SK-N-SH (cell line): ENCODE measurements at regions not wholly inside any gene's neighbourhood (a gene's known extent, or its start where the extent isn't known, plus 50 kb on each side); places are given as distances from the start of the nearest gene placed in this dataset.

ENCODE experiments used
- CTCF ChIA-PET: fragments of 300-600, 350-600 bp; formaldehyde crosslinking; extraction: SDS; loops from one replicate; lab custom pipeline; 2021; lab: Yijun Ruan, JAX
- POLR2A ChIA-PET: fragments of 350-600 bp; sonication (Branson Sonifier 250); formaldehyde crosslinking; extraction: SDS; loops from one replicate; lab custom pipeline; 2020; ENCODE audit warnings: antibody characterized with exemption, inconsistent platforms; lab: Yijun Ruan, JAX
- DNase-seq: peaks from one replicate; pipeline ENCODE4 v3.0.0; 2012
- H2AFZ ChIP-seq: fragments of 200-600 bp; sonication (generic); 2 replicates; pipeline ENCODE4 v1.8.1; 2016; ENCODE audit warnings: antibody characterized with exemption, mild to moderate bottlenecking, low read depth
- H3F3A ChIP-seq: fragments of 200-600 bp; sonication (generic); replicated peaks from 2 replicates; pipeline ENCODE3; 2016; ENCODE audit warnings: antibody characterized with exemption, mild to moderate bottlenecking; ENCODE audit not compliant: insufficient read depth
- H3K27ac ChIP-seq, 2 experiments: fragments of 200-500 bp in 1 of 2; fragments of 200-600 bp in 1 of 2; sonication (Bioruptor generic) in 1 of 2; sonication (generic), shearing (Covaris generic) in 1 of 2; 2 replicates each; pipeline versions ENCODE4 v1.5.1 to v1.6.1; 2014 to 2016; ENCODE audit warnings: low read depth in 2 of 2, inconsistent platforms in 1 of 2, low read length in 1 of 2, mild to moderate bottlenecking in 1 of 2, mixed read lengths in 1 of 2
- H3K27me3 ChIP-seq: fragments of 200-600 bp; sonication (generic), shearing (Covaris generic); 2 replicates; pipeline ENCODE4 v1.6.1; 2016; ENCODE audit warnings: mixed run types; ENCODE audit not compliant: insufficient read depth
- H3K36me3 ChIP-seq, 2 experiments: fragments of 200-500 bp in 1 of 2; fragments of 200-600 bp in 1 of 2; sonication (Bioruptor generic) in 1 of 2; sonication (generic) in 1 of 2; replicated peaks in 1 of 2; 2 replicates each; pipeline versions ENCODE3 to v1.5.1; 2014 to 2016; ENCODE audit warnings: low read length in 1 of 2, mild to moderate bottlenecking in 1 of 2; ENCODE audit not compliant: insufficient read depth in 2 of 2, control insufficient read depth in 1 of 2
- H3K4me1 ChIP-seq, 2 experiments: fragments of 200-500 bp in 1 of 2; fragments of 200-600 bp in 1 of 2; sonication (Bioruptor generic) in 1 of 2; sonication (generic), shearing (Covaris generic) in 1 of 2; 2 replicates each; pipeline versions ENCODE4 v1.5.1 to v1.6.1; 2014 to 2016; ENCODE audit warnings: low read depth in 1 of 2, low read length in 1 of 2, mixed run types in 1 of 2; ENCODE audit not compliant: insufficient read depth in 2 of 2, control insufficient read depth in 1 of 2
- H3K4me2 ChIP-seq: fragments of 200-600 bp; sonication (generic), shearing (Covaris generic); 2 replicates; pipeline ENCODE4 v1.6.1; 2017; ENCODE audit warnings: mixed run types
- H3K4me3 ChIP-seq, 2 experiments: fragments of 200-500 bp in 1 of 2; fragments of 200-600 bp in 1 of 2; sonication (Bioruptor generic) in 1 of 2; sonication (generic), shearing (Covaris generic) in 1 of 2; 2 replicates each; pipeline versions ENCODE4 v1.5.1 to v1.8.1; 2014 to 2016; ENCODE audit warnings: low read depth in 2 of 2, inconsistent platforms in 1 of 2, low read length in 1 of 2, mild to moderate bottlenecking in 1 of 2, mixed read lengths in 1 of 2, moderate library complexity in 1 of 2
- H3K79me2 ChIP-seq: fragments of 200-600 bp; sonication (generic); 2 replicates; pipeline ENCODE4 v1.8.1; 2017; ENCODE audit warnings: mild to moderate bottlenecking; ENCODE audit not compliant: insufficient read depth
- H3K9ac ChIP-seq: fragments of 200-600 bp; sonication (generic); 2 replicates; pipeline ENCODE4 v1.6.1; 2017; ENCODE audit warnings: mixed run types
- H3K9me2 ChIP-seq: fragments of 200-600 bp; sonication (generic); 2 replicates; pipeline ENCODE4 v1.6.1; 2017; ENCODE audit warnings: mixed run types
- H3K9me3 ChIP-seq: fragments of 200-600 bp; sonication (generic); 2 replicates; pipeline ENCODE4 v1.6.1; 2017; ENCODE audit warnings: mixed run types, mild to moderate bottlenecking, moderate library complexity
- H4K20me1 ChIP-seq: fragments of 200-600 bp; sonication (generic); 2 replicates; pipeline ENCODE4 v1.6.1; 2017; ENCODE audit warnings: mild to moderate bottlenecking, mixed run types; ENCODE audit not compliant: insufficient read depth
- CHD2 ChIP-seq: fragments of 150-350 bp; IDR thresholded peaks from 2 replicates; pipeline ENCODE4 v1.6.1; 2018; ENCODE audit warnings: low read length; ENCODE audit not compliant: partially characterized antibody
- EP300 ChIP-seq, 2 experiments: IDR thresholded peaks; 2 replicates each; pipeline versions ENCODE4 v1.4.0 to v1.6.1; 2012; ENCODE audit warnings: borderline replicate concordance in 1 of 2, low read depth in 1 of 2, low read length in 1 of 2
- FOXM1 ChIP-seq: IDR thresholded peaks from 2 replicates; pipeline ENCODE4 v1.4.0; 2012; ENCODE audit warnings: low read depth, mild to moderate bottlenecking
- IRF3 ChIP-seq: fragments of 150-350 bp; IDR thresholded peaks from 2 replicates; pipeline ENCODE4 v1.6.1; 2016; ENCODE audit warnings: mild to moderate bottlenecking, low read depth, low read length
- JUND ChIP-seq: IDR thresholded peaks from 2 replicates; pipeline ENCODE4 v1.4.0; 2012
- MXI1 ChIP-seq: IDR thresholded peaks from 2 replicates; pipeline ENCODE4 v1.6.1; 2012; ENCODE audit warnings: mild to moderate bottlenecking, low read depth, low read length, improper control_type of control experiment
- PBX3 ChIP-seq: IDR thresholded peaks from 2 replicates; pipeline ENCODE4; 2012
- RCOR1 ChIP-seq: fragments of 150-350 bp; IDR thresholded peaks from 2 replicates; pipeline ENCODE4 v1.6.1; 2017; ENCODE audit warnings: antibody characterized with exemption, low read length
- RFX5 ChIP-seq: IDR thresholded peaks from 2 replicates; pipeline ENCODE4 v1.6.1; 2012; ENCODE audit warnings: mild to moderate bottlenecking, improper control_type of control experiment, low read length
- RXRA ChIP-seq: IDR thresholded peaks from 2 replicates; pipeline ENCODE4 v1.4.0; 2012; ENCODE audit warnings: low read depth, mild to moderate bottlenecking, borderline replicate concordance
- SMC3 ChIP-seq: IDR thresholded peaks from 2 replicates; pipeline ENCODE4 v1.6.1; 2012; ENCODE audit warnings: low read depth, low read length, improper control_type of control experiment
- TCF12 ChIP-seq: IDR thresholded peaks from 2 replicates; pipeline ENCODE4 v1.4.0; 2012
- YY1 ChIP-seq: IDR thresholded peaks from 2 replicates; pipeline ENCODE4 v1.4.0; 2012; ENCODE audit warnings: low read depth, mild to moderate bottlenecking
- WGBS: methylation state at CpG from one replicate; pipeline ENCODE4 v1.1.6; 2017; ENCODE audit warnings: low lambda C conversion rate; 5-methylcytosine and 5-hydroxymethylcytosine counted together
- TF ChIP-seq, protein P1 (sequence below): IDR thresholded peaks from 2 replicates; pipeline ENCODE4 v1.6.1; 2012; ENCODE audit warnings: mild to moderate bottlenecking, low read depth, low read length, moderate library complexity
- TF ChIP-seq, protein P2 (sequence below): fragments of 200-600 bp; sonication (generic); IDR thresholded peaks from 2 replicates; pipeline ENCODE4 v1.6.1; 2017; ENCODE audit warnings: antibody characterized with exemption, mild to moderate bottlenecking, moderate library complexity

GRCh38 chr2:101638817-101639605 is 58.5 kb upstream of the MAP4K4 start (continued):
- TF ChIP-seq, protein P1, sequence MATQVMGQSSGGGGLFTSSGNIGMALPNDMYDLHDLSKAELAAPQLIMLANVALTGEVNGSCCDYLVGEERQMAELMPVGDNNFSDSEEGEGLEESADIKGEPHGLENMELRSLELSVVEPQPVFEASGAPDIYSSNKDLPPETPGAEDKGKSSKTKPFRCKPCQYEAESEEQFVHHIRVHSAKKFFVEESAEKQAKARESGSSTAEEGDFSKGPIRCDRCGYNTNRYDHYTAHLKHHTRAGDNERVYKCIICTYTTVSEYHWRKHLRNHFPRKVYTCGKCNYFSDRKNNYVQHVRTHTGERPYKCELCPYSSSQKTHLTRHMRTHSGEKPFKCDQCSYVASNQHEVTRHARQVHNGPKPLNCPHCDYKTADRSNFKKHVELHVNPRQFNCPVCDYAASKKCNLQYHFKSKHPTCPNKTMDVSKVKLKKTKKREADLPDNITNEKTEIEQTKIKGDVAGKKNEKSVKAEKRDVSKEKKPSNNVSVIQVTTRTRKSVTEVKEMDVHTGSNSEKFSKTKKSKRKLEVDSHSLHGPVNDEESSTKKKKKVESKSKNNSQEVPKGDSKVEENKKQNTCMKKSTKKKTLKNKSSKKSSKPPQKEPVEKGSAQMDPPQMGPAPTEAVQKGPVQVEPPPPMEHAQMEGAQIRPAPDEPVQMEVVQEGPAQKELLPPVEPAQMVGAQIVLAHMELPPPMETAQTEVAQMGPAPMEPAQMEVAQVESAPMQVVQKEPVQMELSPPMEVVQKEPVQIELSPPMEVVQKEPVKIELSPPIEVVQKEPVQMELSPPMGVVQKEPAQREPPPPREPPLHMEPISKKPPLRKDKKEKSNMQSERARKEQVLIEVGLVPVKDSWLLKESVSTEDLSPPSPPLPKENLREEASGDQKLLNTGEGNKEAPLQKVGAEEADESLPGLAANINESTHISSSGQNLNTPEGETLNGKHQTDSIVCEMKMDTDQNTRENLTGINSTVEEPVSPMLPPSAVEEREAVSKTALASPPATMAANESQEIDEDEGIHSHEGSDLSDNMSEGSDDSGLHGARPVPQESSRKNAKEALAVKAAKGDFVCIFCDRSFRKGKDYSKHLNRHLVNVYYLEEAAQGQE = no peak

GRCh38 chr2:101638181-101638711 is 59.3 kb upstream of the MAP4K4 start:
- H3K36me3 ChIP-seq = no peaks in the 10 kb centered on the region
- no peak overlapping the region for H2AFZ ChIP-seq
- H3K9me2 ChIP-seq = no peaks in the 10 kb centered on the region
- no peaks in the 10 kb centered on the region for H3K4me1 ChIP-seq
- no peak for TF ChIP-seq SMC3
- TF ChIP-seq RXRA = no peak
- no peak for TF ChIP-seq CHD2
- no peak for TF ChIP-seq MXI1
- TF ChIP-seq JUND = no peak
- no peak for TF ChIP-seq FOXM1
- TF ChIP-seq YY1 = no peak
- TF ChIP-seq TCF12 = no peak
- TF ChIP-seq PBX3 = no peak
- TF ChIP-seq EP300 (IDR thresholded peaks at IDR 0.05; ENCODE audit: borderline replicate concordance in 1 of 2, low read depth in 1 of 2, low read length in 1 of 2) = no peak
- TF ChIP-seq, protein P2, sequence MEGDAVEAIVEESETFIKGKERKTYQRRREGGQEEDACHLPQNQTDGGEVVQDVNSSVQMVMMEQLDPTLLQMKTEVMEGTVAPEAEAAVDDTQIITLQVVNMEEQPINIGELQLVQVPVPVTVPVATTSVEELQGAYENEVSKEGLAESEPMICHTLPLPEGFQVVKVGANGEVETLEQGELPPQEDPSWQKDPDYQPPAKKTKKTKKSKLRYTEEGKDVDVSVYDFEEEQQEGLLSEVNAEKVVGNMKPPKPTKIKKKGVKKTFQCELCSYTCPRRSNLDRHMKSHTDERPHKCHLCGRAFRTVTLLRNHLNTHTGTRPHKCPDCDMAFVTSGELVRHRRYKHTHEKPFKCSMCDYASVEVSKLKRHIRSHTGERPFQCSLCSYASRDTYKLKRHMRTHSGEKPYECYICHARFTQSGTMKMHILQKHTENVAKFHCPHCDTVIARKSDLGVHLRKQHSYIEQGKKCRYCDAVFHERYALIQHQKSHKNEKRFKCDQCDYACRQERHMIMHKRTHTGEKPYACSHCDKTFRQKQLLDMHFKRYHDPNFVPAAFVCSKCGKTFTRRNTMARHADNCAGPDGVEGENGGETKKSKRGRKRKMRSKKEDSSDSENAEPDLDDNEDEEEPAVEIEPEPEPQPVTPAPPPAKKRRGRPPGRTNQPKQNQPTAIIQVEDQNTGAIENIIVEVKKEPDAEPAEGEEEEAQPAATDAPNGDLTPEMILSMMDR = no peak
- TF ChIP-seq IRF3 = no peak
- no peak for TF ChIP-seq RCOR1
- TF ChIP-seq RFX5 = no peak
- TF ChIP-seq, all 33 proteins: peak for 0
- no peaks in the 10 kb centered on the region for H3K27me3 ChIP-seq
- no peak overlapping the region for H3K27ac ChIP-seq
- no peak overlapping the region for H3K4me3 ChIP-seq
- H3F3A ChIP-seq = no peaks in the 10 kb centered on the region
- no peak overlapping the region for H3K4me2 ChIP-seq
- no peak overlapping the region for H3K9ac ChIP-seq
- no peak for DNase-seq
- WGBS = 90% methylated on average over 11 of the region's 12 CpGs
- no peaks in the 10 kb centered on the region for H3K9me3 ChIP-seq
- CTCF ChIA-PET = no interaction called here
- POLR2A ChIA-PET = no interaction called here
- H3K79me2 ChIP-seq = no peaks in the 10 kb centered on the region
- no peaks in the 10 kb centered on the region for H4K20me1 ChIP-seq
